ENCODE measurements at regions not wholly inside any gene's neighbourhood (a gene's known extent, or its start where the extent isn't known, plus 50 kb on each side); places are given as distances from the start of the nearest gene placed in this dataset.

GRCh38 chr4:12963291-12963690 is 520.8 kb downstream of the RAB28 start:
- Mint-ChIP-seq H3K9me3 (no peaks in the 10 kb centered on the region), H3K36me3 (ENCODE audit: low read depth) (no peaks in the 10 kb centered on the region), H3K27me3 (ENCODE audit: insufficient read depth, low read depth, poor library complexity) (no peaks in the 10 kb centered on the region), H3K4me3 (no peak overlapping the region), H3K27ac (no peak overlapping the region), H3K4me1 (peaks cover 16% of the 10 kb centered on the region)
- Histone ChIP-seq H3K9me2 (ENCODE audit: insufficient read depth) (no peaks in the 10 kb centered on the region), H3K36me3 (ENCODE audit: insufficient read depth) (no peaks in the 10 kb centered on the region), H3K27me3 (ENCODE audit: insufficient read depth) (no peaks in the 10 kb centered on the region), H3K79me2 (replicated peaks; ENCODE audit: insufficient read depth) (no peaks in the 10 kb centered on the region), H2AFZ (no peak overlapping the region), H3F3A (replicated peaks; ENCODE audit: low read depth) (no peaks in the 10 kb centered on the region), H3K4me2 (no peak overlapping the region), H3K4me1 (ENCODE audit: insufficient read depth) (peaks cover 4% of the 10 kb centered on the region), H3K4me3 (no peak overlapping the region), H3K27ac (ENCODE audit: low read depth) (no peak overlapping the region), H4K20me1 (replicated peaks; ENCODE audit: insufficient read depth) (no peaks in the 10 kb centered on the region)
- TF ChIP-seq POLR2AphosphoS5 (IDR thresholded peaks at IDR 0.05; ENCODE audit: low read depth) (no peak), ZNF114 (CRISPR knock-in tag; IDR thresholded peaks at IDR 0.05) (no peak), ZNF331 (CRISPR knock-in tag; IDR thresholded peaks at IDR 0.05; ENCODE audit: low read depth) (no peak), CREB1 (CRISPR knock-in tag; IDR thresholded peaks at IDR 0.05; ENCODE audit: low read depth) (no peak), STAT1 (IDR thresholded peaks at IDR 0.05; ENCODE audit: unreplicated experiment) (no peak), EZH2phosphoT487 (IDR thresholded peaks at IDR 0.05; ENCODE audit: unreplicated experiment) (no peak), ZNF462 (CRISPR knock-in tag; IDR thresholded peaks at IDR 0.05) (no peak), ETS1 (IDR thresholded peaks at IDR 0.05) (no peak), CTCF (conservative IDR thresholded peaks at IDR 0.05; ENCODE audit: low read depth in 2 of 2) (no peak), NANOG (IDR thresholded peaks at IDR 0.05; ENCODE audit: borderline replicate concordance) (no peak), EZH2 (IDR thresholded peaks at IDR 0.05; ENCODE audit: low read depth, unreplicated experiment) (no peak), JUNB (IDR thresholded peaks at IDR 0.05; ENCODE audit: unreplicated experiment) (no peak)
- TF ChIP-seq, protein P1, sequence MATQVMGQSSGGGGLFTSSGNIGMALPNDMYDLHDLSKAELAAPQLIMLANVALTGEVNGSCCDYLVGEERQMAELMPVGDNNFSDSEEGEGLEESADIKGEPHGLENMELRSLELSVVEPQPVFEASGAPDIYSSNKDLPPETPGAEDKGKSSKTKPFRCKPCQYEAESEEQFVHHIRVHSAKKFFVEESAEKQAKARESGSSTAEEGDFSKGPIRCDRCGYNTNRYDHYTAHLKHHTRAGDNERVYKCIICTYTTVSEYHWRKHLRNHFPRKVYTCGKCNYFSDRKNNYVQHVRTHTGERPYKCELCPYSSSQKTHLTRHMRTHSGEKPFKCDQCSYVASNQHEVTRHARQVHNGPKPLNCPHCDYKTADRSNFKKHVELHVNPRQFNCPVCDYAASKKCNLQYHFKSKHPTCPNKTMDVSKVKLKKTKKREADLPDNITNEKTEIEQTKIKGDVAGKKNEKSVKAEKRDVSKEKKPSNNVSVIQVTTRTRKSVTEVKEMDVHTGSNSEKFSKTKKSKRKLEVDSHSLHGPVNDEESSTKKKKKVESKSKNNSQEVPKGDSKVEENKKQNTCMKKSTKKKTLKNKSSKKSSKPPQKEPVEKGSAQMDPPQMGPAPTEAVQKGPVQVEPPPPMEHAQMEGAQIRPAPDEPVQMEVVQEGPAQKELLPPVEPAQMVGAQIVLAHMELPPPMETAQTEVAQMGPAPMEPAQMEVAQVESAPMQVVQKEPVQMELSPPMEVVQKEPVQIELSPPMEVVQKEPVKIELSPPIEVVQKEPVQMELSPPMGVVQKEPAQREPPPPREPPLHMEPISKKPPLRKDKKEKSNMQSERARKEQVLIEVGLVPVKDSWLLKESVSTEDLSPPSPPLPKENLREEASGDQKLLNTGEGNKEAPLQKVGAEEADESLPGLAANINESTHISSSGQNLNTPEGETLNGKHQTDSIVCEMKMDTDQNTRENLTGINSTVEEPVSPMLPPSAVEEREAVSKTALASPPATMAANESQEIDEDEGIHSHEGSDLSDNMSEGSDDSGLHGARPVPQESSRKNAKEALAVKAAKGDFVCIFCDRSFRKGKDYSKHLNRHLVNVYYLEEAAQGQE (IDR thresholded peaks at IDR 0.05; ENCODE audit: unreplicated experiment): no peak
- DNase-seq (ENCODE audit: low spot score) (no peak), ATAC-seq (no peak)
